Ascending aorta (tissue), 2 donors: ENCODE measurements at regions not wholly inside any gene's neighbourhood (a gene's known extent, or its start where the extent isn't known, plus 50 kb on each side); places are given as distances from the start of the nearest gene placed in this dataset.

Experiments used
- DNase-seq, 2 donors: peaks; one replicate each; pipeline ENCODE4 v3.0.0-alpha.2; 2019; ENCODE audit warnings: low spot score in 2 of 2
- H3K27ac ChIP-seq, 2 donors: fragments of 200-600 bp; sonication (generic); one replicate each; pipeline ENCODE4 v1.5.1; 2016 to 2017; ENCODE audit warnings: mild to moderate bottlenecking in 1 of 2
- H3K27me3 ChIP-seq: fragments of 200-600 bp; sonication (generic); one replicate; pipeline ENCODE4 v1.5.1; 2017
- H3K36me3 ChIP-seq, 2 donors: fragments of 200-600 bp; sonication (generic); one replicate each; pipeline ENCODE4 v1.5.1; 2016
- H3K4me1 ChIP-seq, 2 donors: fragments of 200-600 bp; sonication (generic); one replicate each; pipeline ENCODE4 v1.5.1; 2016 to 2017; ENCODE audit warnings: mild to moderate bottlenecking in 1 of 2
- H3K4me3 ChIP-seq, 2 donors: fragments of 200-600 bp; sonication (generic); one replicate each; pipeline ENCODE4 v1.5.1; 2016 to 2017; ENCODE audit warnings: mild to moderate bottlenecking in 1 of 2
- H3K9me3 ChIP-seq, 2 donors: fragments of 200-600 bp; sonication (generic); one replicate each; pipeline ENCODE4 v1.5.1; 2016
- CTCF ChIP-seq, 3 experiments: fragments of 200-600 bp in 2 of 3; fragments of 450-650 bp in 1 of 3; sonication (generic) in 2 of 3; IDR thresholded peaks; one replicate each; pipeline ENCODE4 v1.5.1; 2016 to 2019; ENCODE audit warnings: antibody characterized with exemption in 3 of 3, mild to moderate bottlenecking in 1 of 3, moderate library complexity in 1 of 3
- intact Hi-C: fragments of 100-400 bp; cut with DNase I; formaldehyde crosslinking; loops from one replicate; pipeline ENCODE4 v1.15.1; 2023

- H3K27ac ChIP-seq = no peak overlapping the region
- H3K9me3 ChIP-seq = no peaks in the 10 kb centered on the region
- intact Hi-C loops = no loop called here
- DNase-seq = no peak
- H3K4me1 ChIP-seq = no peaks in the 10 kb centered on the region
- TF ChIP-seq CTCF (IDR thresholded peaks at IDR 0.05) = no peak
- H3K4me3 ChIP-seq = no peak overlapping the region
- no peaks in the 10 kb centered on the region for H3K36me3 ChIP-seq
- H3K27me3 ChIP-seq = no peaks in the 10 kb centered on the region
Measured at GRCh38 chr11:43214471-43214870, 97.3 kb upstream of the API5 start.

- intact Hi-C loops = no loop called here
- H3K27me3 ChIP-seq = no peaks in the 10 kb centered on the region
- H3K4me3 ChIP-seq = no peak overlapping the region
- no peak for DNase-seq
- no peaks in the 10 kb centered on the region for H3K9me3 ChIP-seq
- H3K4me1 ChIP-seq = no peaks in the 10 kb centered on the region
- H3K27ac ChIP-seq = no peak overlapping the region
- no peak for TF ChIP-seq CTCF (IDR thresholded peaks at IDR 0.05)
- no peaks in the 10 kb centered on the region for H3K36me3 ChIP-seq
Measured at GRCh38 chr11:43217849-43218248, 93.9 kb upstream of the API5 start.

GRCh38 chr11:43222215-43222614, 89.6 kb upstream of the API5 start:
- no peak overlapping the region for H3K27ac ChIP-seq
- H3K36me3 ChIP-seq = no peaks in the 10 kb centered on the region
- H3K27me3 ChIP-seq = no peaks in the 10 kb centered on the region
- intact Hi-C loops = no loop called here
- no peak overlapping the region for H3K4me3 ChIP-seq
- no peak for TF ChIP-seq CTCF (IDR thresholded peaks at IDR 0.05)
- DNase-seq = no peak
- H3K4me1 ChIP-seq = no peaks in the 10 kb centered on the region
- no peaks in the 10 kb centered on the region for H3K9me3 ChIP-seq

- H3K4me1 ChIP-seq = no peaks in the 10 kb centered on the region
- intact Hi-C loops = no loop called here
- H3K36me3 ChIP-seq = no peaks in the 10 kb centered on the region
- no peak for DNase-seq
- no peaks in the 10 kb centered on the region for H3K27me3 ChIP-seq
- no peak for TF ChIP-seq CTCF (IDR thresholded peaks at IDR 0.05)
- no peak overlapping the region for H3K27ac ChIP-seq
- H3K4me3 ChIP-seq = no peak overlapping the region
- H3K9me3 ChIP-seq = no peaks in the 10 kb centered on the region
Measured at GRCh38 chr11:43223026-43223425, 88.8 kb upstream of the API5 start.

- no peak for DNase-seq
- TF ChIP-seq CTCF (IDR thresholded peaks at IDR 0.05) = no peak
- no peak overlapping the region for H3K27ac ChIP-seq
- H3K36me3 ChIP-seq = no peaks in the 10 kb centered on the region
- H3K9me3 ChIP-seq = no peaks in the 10 kb centered on the region
- H3K4me3 ChIP-seq = no peak overlapping the region
- intact Hi-C loops = no loop called here
- no peaks in the 10 kb centered on the region for H3K27me3 ChIP-seq
- H3K4me1 ChIP-seq = no peaks in the 10 kb centered on the region
Measured at GRCh38 chr11:43234881-43235280, 76.9 kb upstream of the API5 start.

GRCh38 chr11:43238341-43238740, 73.5 kb upstream of the API5 start:
- no peak for TF ChIP-seq CTCF (IDR thresholded peaks at IDR 0.05)
- Histone ChIP-seq H3K27ac (no peak overlapping the region), H3K4me1 (no peaks in the 10 kb centered on the region), H3K4me3 (no peak overlapping the region), H3K9me3 (no peaks in the 10 kb centered on the region), H3K36me3 (no peaks in the 10 kb centered on the region), H3K27me3 (no peaks in the 10 kb centered on the region)
- no peak for DNase-seq
- intact Hi-C loops = no loop called here
